Neural progenitor cell (in vitro differentiated cells): ENCODE measurements at regions not wholly inside any gene's neighbourhood (a gene's known extent, or its start where the extent isn't known, plus 50 kb on each side); places are given as distances from the start of the nearest gene placed in this dataset.

ENCODE experiments used
- DNase-seq: peaks from one replicate; pipeline ENCODE4 v3.0.0-alpha.2; 2016; ENCODE audit warnings: low spot score
- H2AFZ ChIP-seq: fragments of 200-600 bp; sonication (generic); replicated peaks from 2 replicates; pipeline ENCODE4 v1.6.1; 2016; ENCODE audit warnings: antibody characterized with exemption
- H3F3A ChIP-seq: fragments of 200-600 bp; sonication (generic); 2 replicates; pipeline ENCODE4 v1.6.1; 2016; ENCODE audit warnings: antibody characterized with exemption, low read depth
- H3K27ac ChIP-seq: fragments of 200-600 bp; sonication (generic); 2 replicates; pipeline ENCODE4 v1.5.1; 2016; ENCODE audit warnings: mild to moderate bottlenecking
- H3K27me3 ChIP-seq: fragments of 200-600 bp; sonication (generic); 2 replicates; pipeline ENCODE4 v1.6.1; 2016; ENCODE audit warnings: mild to moderate bottlenecking, moderate library complexity
- H3K36me3 ChIP-seq: fragments of 200-600 bp; sonication (generic); 2 replicates; pipeline ENCODE4 v1.5.1; 2016
- H3K4me1 ChIP-seq: fragments of 200-600 bp; sonication (generic); 2 replicates; pipeline ENCODE4 v1.6.1; 2016; ENCODE audit warnings: mixed run types
- H3K4me2 ChIP-seq: fragments of 200-600 bp; sonication (generic); 2 replicates; pipeline ENCODE4 v1.6.1; 2016
- H3K4me3 ChIP-seq: fragments of 200-600 bp; sonication (generic); 2 replicates; pipeline ENCODE4 v1.5.1; 2016
- H3K79me2 ChIP-seq: fragments of 200-600 bp; sonication (generic); 2 replicates; pipeline ENCODE4 v1.6.1; 2016; ENCODE audit warnings: low read depth
- H3K9ac ChIP-seq: fragments of 200-600 bp; sonication (generic); 2 replicates; pipeline ENCODE4 v1.6.1; 2016
- H3K9me3 ChIP-seq: fragments of 200-600 bp; sonication (generic); 2 replicates; pipeline ENCODE4 v1.5.1; 2016; ENCODE audit warnings: low read depth
- H4K20me1 ChIP-seq: fragments of 200-600 bp; sonication (generic); 2 replicates; pipeline ENCODE4 v1.6.1; 2016; ENCODE audit warnings: low read depth
- H3K27ac Mint-ChIP-seq: 3 replicates; pipeline ENCODE4 v1.8.0; 2021; ENCODE audit warnings: mixed read lengths
- H3K27me3 Mint-ChIP-seq: 2 replicates; pipeline ENCODE4 v1.8.0; 2022; ENCODE audit warnings: low read depth, mild to moderate bottlenecking, inconsistent platforms, moderate library complexity, mixed read lengths; ENCODE audit not compliant: insufficient read depth
- H3K36me3 Mint-ChIP-seq: 3 replicates; pipeline ENCODE4 v1.8.0; 2021; ENCODE audit warnings: mixed read lengths
- H3K4me1 Mint-ChIP-seq: 3 replicates; pipeline ENCODE4 v1.8.0; 2021; ENCODE audit warnings: mixed read lengths
- H3K4me3 Mint-ChIP-seq: 3 replicates; pipeline ENCODE4 v1.8.0; 2021; ENCODE audit warnings: mild to moderate bottlenecking, moderate library complexity, mixed read lengths
- H3K9me3 Mint-ChIP-seq: 3 replicates; pipeline ENCODE4 v1.8.0; 2020; ENCODE audit warnings: mixed read lengths
- CTCF ChIP-seq: fragments of 200-600 bp; sonication (generic); IDR thresholded peaks from 2 replicates; pipeline ENCODE4 v1.5.1; 2017; ENCODE audit warnings: antibody characterized with exemption, mild to moderate bottlenecking
- EZH2 ChIP-seq: fragments of 200-600 bp; sonication (generic); IDR thresholded peaks from 2 replicates; pipeline ENCODE4 v1.6.1; 2017; ENCODE audit warnings: antibody characterized with exemption, mild to moderate bottlenecking, moderate library complexity
- EZH2phosphoT487 ChIP-seq: fragments of 200-600 bp; sonication (generic); IDR thresholded peaks from 2 replicates; pipeline ENCODE4 v1.6.1; 2017; ENCODE audit warnings: antibody characterized with exemption

GRCh38 chr17:77610518-77610893 is 348.0 kb upstream of the TNRC6C start:
- peaks cover 2% of the 10 kb centered on the region for H3K9me3 Mint-ChIP-seq
- Histone ChIP-seq H3K79me2 (no peaks in the 10 kb centered on the region), H3K27ac (no peak overlapping the region), H3K27me3 (no peaks in the 10 kb centered on the region), H3K9me3 (no peaks in the 10 kb centered on the region), H3F3A (no peaks in the 10 kb centered on the region), H2AFZ (no peak overlapping the region), H3K9ac (no peak overlapping the region), H3K36me3 (no peaks in the 10 kb centered on the region), H3K4me1 (no peaks in the 10 kb centered on the region), H3K4me3 (no peak overlapping the region), H3K4me2 (no peak overlapping the region), H4K20me1 (no peaks in the 10 kb centered on the region)
- TF ChIP-seq CTCF (no peak), EZH2phosphoT487 (no peak), EZH2 (no peak)
- no peak overlapping the region for H3K27ac Mint-ChIP-seq
- peaks cover 14% of the 10 kb centered on the region for H3K4me1 Mint-ChIP-seq
- H3K27me3 Mint-ChIP-seq, result peaks cover 15% of the 10 kb centered on the region
- DNase-seq, result no peak
- no peak overlapping the region for H3K4me3 Mint-ChIP-seq
- no peaks in the 10 kb centered on the region for H3K36me3 Mint-ChIP-seq

GRCh38 chr17:77610972-77611521 is 347.5 kb upstream of the TNRC6C start:
- Histone ChIP-seq H3K9me3 (no peaks in the 10 kb centered on the region), H4K20me1 (no peaks in the 10 kb centered on the region), H3K4me2 (no peak overlapping the region), H2AFZ (no peak overlapping the region), H3K79me2 (no peaks in the 10 kb centered on the region), H3K27me3 (no peaks in the 10 kb centered on the region), H3K4me3 (no peak overlapping the region), H3K27ac (no peak overlapping the region), H3K4me1 (no peaks in the 10 kb centered on the region), H3K36me3 (no peaks in the 10 kb centered on the region), H3F3A (no peaks in the 10 kb centered on the region), H3K9ac (no peak overlapping the region)
- no peak for DNase-seq
- peaks cover 15% of the 10 kb centered on the region for H3K27me3 Mint-ChIP-seq
- H3K4me3 Mint-ChIP-seq, result no peak overlapping the region
- peaks cover 2% of the 10 kb centered on the region for H3K9me3 Mint-ChIP-seq
- H3K4me1 Mint-ChIP-seq, result peaks cover 14% of the 10 kb centered on the region
- TF ChIP-seq CTCF (no peak), EZH2 (no peak), EZH2phosphoT487 (no peak)
- H3K27ac Mint-ChIP-seq, result no peak overlapping the region
- no peaks in the 10 kb centered on the region for H3K36me3 Mint-ChIP-seq

GRCh38 chr17:77611791-77612502 is 346.6 kb upstream of the TNRC6C start:
- DNase-seq, result no peak
- Histone ChIP-seq H3K4me2 (no peak overlapping the region), H2AFZ (no peak overlapping the region), H3K9me3 (no peaks in the 10 kb centered on the region), H3K9ac (no peak overlapping the region), H3K27me3 (no peaks in the 10 kb centered on the region), H3K27ac (no peak overlapping the region), H3K79me2 (no peaks in the 10 kb centered on the region), H3K36me3 (no peaks in the 10 kb centered on the region), H3F3A (no peaks in the 10 kb centered on the region), H4K20me1 (no peaks in the 10 kb centered on the region), H3K4me3 (no peak overlapping the region), H3K4me1 (no peaks in the 10 kb centered on the region)
- peaks cover 14% of the 10 kb centered on the region for H3K27me3 Mint-ChIP-seq
- no peak overlapping the region for H3K4me3 Mint-ChIP-seq
- no peak for TF ChIP-seq CTCF
- no peak for TF ChIP-seq EZH2
- TF ChIP-seq EZH2phosphoT487, result no peak
- H3K27ac Mint-ChIP-seq, result peak overlapping the region; percentile 32
- no peaks in the 10 kb centered on the region for H3K36me3 Mint-ChIP-seq
- peaks cover 2% of the 10 kb centered on the region for H3K9me3 Mint-ChIP-seq
- peaks cover 14% of the 10 kb centered on the region for H3K4me1 Mint-ChIP-seq
